ENCODE measurements at regions not wholly inside any gene's neighbourhood (a gene's known extent, or its start where the extent isn't known, plus 50 kb on each side); places are given as distances from the start of the nearest gene placed in this dataset.
A peak's percentile ranks its signal among the peaks of the same experiment; 100 is the strongest.
"Not testable (repeated sequence)": the region's sequence is repeated elsewhere in the genome, so short reads cannot be mapped to it uniquely, and the experiment has no call there.

DNA sequence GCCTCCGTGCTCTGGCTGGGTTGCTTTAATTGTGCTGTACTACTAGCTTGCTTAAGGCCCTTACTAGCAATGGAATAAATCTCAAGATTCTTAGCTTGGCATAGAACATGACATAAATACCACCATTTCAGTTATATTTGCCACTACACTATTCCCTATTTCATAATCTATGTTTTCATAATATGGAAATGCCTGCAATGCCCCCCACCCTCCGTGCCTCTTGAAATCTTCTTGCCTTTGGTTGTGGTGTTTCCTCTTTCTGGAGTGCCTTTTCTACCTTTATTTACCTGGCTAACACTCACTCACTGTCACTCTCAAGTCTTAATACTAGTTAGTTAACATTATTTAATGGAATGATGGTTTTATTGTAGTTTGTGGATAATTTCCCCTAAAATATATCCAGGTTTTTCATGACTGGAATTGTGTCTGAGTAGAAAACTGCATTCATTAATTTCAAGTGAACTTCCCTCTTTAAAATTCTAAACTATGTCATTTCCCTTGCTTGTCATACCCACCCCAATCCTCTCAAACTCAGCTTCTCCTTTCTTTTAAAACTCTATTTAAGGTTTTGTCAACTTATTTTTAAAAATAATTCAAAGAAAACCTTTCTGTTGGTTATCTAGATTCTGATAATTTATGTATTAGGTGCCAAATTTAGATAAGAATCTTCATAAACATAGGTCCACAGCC lies 521.7 kb upstream of the DAB2 start:
- DNase-seq, result no peak

DNA sequence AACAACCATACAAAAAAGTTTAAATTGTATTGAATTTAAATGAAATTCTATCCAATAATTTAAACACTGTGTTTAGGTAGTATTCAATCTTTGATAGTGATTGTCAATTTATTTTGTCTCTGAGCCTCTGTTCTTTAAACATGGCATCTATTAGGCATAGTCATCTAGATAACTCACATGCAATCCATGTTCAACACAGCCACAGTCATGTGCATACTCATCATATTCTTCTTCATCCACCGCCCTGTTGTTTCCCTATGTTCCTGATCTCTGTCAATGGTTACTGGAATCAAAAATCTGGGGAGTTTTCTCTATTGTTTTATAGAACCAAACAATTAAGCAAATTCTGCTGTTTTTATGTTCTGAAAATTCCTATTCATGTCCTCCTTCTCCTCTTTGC lies 521.1 kb upstream of the DAB2 start:
- no peak for DNase-seq

DNA sequence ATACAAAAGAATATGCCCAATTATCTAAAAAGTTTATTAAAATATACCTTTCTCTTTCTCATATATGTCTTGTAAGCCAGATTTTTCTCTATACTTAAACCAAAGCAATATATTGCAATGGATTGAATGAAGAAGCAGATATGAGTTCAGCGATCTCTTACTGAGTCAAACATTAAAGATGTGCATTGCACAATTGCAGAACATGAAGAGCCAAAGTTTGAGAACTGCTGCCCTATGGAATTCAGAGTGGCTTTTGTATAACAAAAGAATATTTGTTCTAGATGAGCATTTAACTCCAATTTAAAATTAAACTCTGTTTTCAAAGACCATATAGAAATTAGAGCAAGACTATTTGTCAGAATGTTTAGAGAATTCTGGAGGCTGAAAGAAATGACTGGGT lies 519.0 kb upstream of the DAB2 start:
- DNase-seq, result no peak

DNA sequence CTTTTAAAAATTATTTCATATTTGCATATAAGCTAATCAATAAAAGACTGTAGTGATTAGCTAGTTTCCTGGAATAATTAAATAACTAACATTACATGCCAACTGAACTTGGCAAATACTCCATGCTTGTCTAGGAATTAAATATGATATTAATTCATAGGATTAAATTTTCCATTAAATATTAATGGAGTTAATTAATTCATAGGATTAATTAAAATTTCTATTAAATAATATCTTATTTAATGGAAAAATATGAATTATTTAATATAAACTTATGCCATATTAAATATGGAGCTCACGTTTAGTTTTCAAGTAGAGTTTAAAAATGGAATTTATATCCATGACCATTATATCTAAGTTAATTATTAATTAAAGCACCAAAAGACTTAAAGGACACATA lies 517.8 kb upstream of the DAB2 start:
- no peak for DNase-seq

DNA sequence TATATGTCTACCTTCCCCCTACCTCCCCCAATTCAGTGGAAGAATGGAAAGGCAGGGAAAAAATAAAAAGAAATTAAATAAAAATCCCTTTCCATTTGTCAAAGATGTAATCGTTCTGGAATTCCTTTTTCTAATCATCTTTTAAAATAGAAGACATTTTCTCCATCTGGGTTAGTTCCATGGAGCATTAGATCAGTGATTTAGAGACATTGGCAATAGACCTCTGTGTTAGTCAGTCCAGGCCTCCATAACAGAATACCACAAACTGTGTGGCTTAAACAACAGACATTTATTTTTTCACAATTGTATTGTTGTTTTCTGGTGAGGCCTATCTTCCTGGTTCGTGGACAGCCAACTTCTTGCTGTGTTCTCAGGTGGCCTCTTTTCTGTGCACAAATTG lies 516.6 kb upstream of the DAB2 start:
- no peak for DNase-seq

DNA sequence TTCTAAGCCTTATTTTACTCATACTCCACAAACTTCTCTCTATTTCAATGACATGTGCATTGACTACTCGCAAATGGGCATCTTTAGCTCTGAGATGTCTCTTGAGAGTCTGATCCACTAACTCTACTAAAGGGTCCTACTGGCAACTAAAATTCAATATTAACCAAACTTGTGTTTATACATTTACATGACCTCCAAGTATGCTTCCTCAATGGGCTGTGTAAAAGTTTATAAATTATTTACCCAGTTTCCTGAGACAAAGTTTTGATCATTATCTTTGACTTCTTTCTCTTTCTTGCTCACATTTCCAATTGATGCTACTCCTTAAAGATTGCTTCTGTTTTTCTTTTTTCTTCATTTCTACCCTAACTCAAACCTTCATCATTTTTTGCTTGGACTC lies 510.1 kb upstream of the DAB2 start:
- no peak for DNase-seq

DNA sequence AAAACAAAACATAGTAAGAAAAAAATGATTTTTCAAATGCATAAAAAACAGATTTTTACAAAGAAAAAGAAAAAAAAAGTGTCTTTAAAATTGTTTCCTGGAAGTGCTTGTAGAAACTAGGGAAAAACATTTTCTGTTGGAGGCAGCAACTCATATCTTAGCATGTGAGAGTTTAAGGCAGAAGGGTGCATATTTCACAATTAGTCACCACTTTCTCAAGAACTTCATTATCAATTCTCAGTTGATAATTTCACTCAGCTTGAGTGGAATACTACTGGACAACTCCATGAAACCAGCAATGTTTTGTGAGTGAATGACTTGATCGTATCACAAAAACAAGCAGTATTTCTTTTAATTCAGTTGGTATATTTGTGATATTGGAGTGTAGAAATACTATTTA lies 508.3 kb upstream of the DAB2 start:
- no peak for DNase-seq

DNA sequence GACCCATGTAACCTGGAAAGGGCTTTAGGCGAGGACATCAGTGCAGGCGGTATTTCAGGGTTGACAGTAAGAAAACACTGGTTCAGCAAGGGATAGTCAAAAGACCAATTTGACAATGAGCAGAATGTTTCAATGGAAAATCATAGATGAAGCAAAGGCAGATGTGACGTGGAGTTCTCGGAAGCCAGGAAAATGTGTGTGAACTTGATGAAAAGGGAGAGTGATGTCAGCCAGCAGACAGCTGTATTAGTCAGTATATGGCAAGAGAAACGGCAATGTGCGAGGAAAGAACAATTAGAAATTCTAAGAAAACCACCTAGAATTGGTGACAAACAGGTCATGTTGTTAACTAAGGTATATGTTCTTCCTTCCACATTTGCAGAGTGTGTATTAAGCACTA lies 503.9 kb upstream of the DAB2 start:
- DNase-seq, result no peak

DNA sequence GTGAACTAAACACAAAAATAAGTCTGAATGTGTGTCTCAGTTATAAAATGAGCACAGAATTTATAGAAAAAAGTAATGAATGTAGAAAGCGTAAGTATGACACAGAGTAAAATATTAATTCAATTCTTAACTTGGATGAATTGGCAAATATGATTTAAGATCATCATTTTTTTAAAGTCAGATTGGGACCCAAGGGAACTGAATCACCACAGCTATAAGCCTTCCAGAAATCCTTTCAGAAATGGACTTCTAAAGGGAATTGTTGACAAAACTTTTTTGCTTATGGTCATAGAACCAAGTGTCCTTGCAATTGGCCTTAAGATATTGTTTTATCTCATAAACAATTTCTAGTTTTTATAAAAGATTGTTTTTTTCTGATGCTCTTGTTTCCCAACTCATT lies 495.1 kb upstream of the DAB2 start:
- DNase-seq, result no peak

DNA sequence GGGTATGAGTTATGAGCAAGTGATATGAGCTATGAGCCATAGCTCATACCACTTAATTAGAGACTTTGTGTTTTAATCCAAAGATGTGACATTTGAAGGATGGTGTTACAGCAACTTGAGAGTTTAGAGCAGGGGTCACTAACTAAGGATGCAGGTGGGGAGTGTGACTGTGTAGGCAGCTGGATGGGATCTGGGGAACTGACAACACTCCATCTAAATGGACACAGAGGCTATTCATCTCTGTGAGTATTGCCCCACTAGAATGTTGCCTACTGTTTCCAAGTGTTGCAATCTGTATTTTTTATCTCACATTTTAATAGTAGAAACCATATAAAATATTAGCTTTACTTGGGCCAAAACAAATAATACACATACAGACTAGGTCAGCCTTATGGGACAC lies 488.1 kb upstream of the DAB2 start:
- no peak for DNase-seq

DNA sequence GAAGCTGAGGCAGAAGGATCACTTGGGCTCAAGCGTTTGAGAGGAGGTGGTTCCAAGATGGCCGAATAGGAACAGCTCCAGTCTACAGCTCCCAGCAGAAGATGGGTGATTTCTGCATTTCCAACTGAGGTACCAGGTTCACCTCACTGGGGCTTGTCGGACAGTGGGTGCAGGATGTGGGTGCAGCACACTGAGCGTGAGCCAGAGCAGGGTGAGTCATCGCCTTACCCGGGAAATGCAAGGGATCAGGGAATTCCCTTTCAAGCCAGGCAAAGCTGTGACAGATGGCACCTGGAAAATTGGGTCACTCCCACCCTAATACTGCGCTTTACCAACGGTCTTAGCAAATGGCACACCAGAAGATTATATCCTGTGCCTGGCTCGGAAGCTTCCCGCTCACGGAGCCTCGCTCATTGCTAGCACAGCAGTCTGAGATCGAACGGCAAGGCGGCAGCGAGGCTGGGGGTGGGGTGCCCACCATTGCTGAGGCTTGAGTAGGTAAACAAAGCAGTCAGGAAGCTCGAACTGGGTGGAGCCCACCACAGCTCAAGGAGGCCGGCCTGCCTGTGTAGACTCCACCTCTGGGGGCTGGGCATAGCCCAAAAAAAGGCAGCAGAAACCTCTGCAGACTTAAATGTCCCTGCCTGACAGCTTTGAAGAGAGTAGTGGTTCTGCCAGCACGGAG lies 482.6 kb upstream of the DAB2 start:
- not testable (repeated sequence) for DNase-seq

DNA sequence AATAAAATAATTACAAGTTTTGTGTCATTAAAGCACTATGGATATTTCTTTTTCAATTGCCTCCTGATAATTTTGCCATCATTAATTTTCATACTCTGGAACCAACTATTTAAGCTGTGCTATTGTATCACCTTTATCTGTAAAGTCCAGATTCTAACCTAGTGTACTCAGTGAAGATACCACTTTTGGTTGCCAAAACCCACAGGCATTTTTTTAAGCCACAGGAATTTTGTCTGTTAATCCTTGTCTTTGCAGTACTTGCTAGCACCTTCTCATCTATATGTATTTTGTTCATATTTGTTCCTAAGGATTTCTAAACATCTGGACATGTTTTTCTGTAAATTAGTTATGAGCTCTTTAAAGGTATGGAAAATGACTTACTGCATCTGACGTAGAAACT lies 481.4 kb upstream of the DAB2 start:
- peak; percentile 26 for DNase-seq

DNA sequence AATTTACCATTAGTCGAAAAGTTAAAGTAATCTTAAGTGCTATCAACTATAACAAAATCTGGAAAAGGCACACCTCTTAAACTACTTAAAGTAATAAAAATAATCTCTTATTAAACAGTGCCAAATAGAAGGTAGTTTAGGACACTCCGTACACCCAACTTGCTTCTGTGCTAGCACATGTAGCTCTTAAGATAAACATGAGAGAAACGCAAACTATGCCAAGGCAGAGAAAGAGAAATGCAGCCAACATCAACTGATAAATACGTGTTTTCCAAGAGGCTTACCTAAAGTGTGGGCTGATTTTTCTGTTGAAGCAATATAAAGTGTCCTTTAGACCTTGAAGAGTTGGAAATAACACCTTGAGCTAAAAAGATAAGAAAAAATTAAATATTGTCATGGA lies 480.6 kb upstream of the DAB2 start:
- no peak for DNase-seq

DNA sequence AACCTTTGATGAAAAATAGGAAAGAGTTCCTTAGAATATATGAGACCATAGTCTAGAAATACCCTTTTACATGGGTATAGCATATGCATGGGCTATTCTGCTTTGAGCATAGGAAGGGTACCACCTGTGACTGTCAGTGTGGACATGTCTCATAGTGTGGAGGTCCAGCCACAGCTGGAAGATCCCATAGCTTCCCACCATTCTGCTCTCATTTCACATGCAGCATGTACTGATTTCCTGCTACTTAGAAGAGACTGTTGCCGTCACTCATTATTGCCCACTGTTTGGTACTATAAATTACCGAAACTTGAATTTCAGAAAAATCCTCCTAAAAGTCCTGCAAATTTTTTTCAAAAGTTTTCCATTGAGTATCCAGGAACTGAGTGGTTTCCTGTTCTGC lies 477.8 kb upstream of the DAB2 start:
- no peak for DNase-seq

DNA sequence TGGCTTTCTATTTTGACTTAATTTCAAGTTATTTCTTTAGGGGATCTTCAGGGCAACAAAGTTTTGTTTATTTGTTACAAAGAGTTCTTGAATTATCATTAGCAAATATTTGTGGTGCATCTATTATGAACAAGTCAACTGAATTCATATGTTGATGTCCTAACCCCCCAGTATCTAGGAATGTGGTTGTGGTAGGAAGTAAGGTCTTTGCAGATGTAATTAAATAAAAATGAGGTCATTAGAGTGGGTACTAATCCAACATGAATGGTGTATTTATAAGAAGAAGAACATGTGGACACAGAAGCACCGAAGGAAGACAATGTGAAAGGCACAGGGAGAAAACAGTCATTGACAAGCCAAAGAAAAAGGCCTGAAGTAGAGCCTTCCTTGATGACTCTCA lies 474.0 kb upstream of the DAB2 start:
- no peak for DNase-seq

DNA sequence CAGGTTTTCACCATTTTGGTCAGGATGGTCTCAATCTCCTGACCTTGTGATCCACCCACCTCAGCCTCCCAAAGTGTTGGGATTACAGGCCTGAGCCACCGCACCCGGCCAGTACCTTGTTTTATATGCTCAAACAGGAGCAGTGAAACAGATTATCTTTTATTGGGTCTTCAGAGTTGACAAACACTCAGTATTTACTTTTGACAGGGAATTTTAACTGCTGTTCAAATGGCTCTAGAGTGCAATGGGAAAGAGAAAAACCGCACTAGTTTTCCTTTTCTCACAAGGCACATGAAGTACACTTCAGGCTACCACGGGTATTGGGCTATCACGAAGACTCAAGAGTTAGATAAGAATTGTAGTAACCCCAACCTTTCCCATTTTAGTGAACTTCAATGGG lies 471.9 kb upstream of the DAB2 start:
- no peak for DNase-seq

DNA sequence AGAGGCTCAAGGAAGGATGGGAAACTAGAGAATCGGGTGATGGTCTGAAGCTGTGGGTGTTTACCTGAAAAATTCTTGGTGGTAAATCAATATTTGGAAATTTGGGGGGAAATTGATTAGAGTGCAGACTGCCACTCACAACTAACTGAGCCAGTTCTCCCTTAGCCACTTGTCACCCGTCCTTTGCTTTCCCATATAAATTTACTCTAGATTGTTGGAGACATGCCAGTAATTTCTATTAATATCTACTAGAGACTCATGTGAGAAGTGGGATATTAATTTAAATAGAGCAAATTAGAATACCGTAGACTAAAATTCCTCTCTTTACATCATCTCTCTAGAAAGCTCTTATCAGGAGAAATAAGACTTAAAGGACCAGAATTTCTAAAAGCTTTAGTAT lies 471.3 kb upstream of the DAB2 start:
- no peak for DNase-seq

DNA sequence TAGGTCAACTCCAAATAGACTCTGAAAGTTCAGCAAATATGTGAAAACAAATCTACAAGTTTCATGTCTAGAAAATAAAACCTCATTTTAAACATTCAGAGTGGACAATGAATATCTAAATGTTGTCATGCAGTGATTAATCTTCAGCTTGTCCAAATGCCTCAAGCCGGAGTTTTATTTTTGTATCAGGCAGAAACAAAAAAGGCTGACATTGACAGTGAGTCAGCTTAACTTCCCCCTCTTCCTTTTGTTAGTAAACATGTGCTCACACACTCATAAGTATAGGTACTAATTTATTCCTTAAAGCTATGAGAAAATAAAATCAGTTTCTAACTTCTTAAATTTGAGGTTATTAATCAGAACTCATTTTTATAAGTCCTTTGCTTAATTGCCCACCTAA lies 467.9 kb upstream of the DAB2 start:
- peak; percentile 20 for DNase-seq

DNA sequence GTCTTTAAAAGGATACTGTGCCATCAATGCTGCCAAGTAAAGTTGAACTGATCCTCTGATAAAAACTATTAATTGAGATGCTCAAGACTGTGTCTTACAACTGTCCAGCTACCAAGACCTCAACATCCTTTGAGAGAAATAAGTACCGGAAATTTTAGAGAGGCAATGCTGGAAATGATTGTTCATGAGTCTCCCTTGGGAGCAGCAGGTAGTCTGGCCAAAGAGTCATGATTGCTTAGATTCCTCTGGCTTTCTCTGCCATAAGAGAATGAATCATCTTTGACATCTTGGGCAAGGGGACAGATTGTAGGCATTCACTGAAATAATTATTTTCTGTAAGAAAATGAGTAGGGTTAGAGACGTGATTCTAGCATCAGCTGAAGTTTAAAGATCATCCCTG lies 466.6 kb upstream of the DAB2 start:
- no peak for DNase-seq

DNA sequence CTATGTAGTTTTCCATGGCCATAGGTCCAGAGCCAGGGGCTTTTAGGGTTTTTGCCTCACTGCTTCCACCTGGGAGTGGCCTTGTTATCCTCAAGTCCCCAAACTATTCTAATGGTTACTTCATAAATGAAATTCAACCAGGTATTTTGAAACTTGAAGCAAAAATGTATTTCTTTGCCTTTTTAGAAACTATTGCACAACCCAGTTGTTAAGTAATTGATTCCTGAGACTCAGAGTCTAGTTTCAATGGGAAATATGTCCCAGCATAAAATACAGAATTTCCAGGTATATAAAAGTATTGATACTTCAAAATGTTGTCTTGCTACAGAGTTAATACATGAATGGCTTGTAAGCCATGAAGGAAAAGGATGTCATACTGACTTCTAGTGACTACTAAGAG lies 456.2 kb upstream of the DAB2 start:
- DNase-seq, result no peak

DNA sequence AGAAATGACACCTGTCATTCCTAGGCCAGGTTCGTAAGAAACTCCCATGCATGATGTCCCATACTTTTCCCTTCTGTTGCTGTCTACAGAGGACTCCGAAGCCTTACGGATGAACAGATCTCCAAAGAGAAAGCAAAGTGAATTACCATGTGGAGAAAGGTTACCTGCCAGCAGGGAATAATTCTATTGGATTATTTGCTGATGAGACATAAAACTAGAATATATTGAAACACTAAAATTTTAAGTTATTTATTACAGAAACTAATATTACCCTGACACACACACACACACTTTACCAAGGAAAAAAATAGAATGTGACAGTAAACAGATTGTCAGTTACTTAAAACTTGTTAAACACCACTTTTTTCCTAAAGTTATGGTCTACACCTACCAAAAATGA lies 452.7 kb upstream of the DAB2 start:
- no peak for DNase-seq

DNA sequence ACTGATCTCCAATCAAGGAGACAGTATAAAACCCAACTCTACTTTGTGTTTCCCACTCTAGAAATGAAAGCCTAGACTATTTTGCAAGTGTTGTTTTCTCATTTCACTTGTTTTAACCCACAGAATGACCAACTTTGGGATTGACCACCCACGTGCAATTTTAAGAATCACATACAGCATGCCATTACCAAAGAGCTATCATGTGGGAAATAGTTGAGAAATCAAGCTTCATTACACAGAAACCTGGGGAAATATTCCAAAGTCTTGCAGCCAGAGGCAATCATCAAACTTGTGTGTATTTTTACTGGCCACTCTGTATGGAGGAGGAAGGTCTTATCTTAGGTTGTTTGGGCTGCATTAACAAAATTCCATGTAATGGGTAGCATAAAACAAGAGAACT lies 451.4 kb upstream of the DAB2 start:
- DNase-seq, result no peak

DNA sequence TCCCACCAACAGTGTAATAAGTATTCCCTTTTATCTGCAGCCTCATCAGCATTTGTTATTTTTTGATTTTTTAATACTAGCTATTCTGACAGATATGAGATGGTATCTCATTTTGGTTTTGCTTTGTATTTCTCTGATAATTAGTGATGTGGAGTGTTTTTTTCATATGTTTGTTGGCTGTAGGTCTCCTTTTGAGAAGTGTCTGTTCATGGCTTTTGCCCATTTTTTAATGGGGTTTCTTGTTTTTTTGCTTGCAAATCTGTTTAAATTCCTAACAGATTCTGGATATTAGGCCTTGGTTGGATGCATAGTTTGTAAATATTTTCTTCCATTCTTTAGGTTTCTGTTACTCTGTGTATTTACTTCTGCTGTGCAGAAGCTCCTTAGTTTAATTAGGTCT lies 445.4 kb upstream of the DAB2 start:
- no peak for DNase-seq

DNA sequence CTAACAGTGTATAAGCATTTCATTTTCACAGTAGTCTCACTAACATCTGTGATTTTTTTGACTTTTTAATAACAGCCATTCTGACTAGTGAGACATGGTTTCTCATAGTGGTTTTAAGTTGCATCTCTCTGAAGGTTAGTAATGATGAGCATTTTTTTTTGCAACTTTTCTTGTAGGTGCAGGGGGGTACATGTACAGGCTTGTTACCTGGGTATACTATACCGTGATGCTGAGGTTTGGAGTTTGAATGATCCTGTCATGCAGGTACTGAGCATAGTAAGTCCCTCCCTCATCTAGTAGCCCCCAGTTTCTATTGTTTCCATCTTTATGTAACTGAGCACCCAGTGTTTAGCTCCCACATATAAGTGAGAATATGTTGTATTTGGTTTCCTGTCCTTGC lies 444.6 kb upstream of the DAB2 start:
- DNase-seq, result no peak

DNA sequence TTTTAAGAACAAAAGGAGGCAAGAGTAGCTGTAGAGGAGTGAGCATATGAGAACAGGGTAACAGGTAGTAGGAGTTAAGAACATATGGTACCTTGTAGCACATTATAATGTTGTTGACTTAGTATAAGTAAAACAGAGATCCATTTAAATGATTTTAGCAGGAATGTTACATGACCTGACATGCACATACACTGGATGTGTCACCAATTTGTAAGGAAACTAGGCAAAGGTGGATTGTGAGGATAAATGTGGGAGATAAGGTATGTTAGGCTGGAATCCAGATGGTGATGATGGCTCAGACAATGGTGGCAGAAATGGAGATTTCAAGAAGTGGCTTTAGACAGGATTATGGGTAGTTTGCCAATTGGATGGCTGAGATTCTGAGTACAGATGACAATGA lies 443.1 kb upstream of the DAB2 start:
- no peak for DNase-seq

Data from OCI-M1 (cell line).